ENCODE measurements at regions not wholly inside any gene's neighbourhood (a gene's known extent, or its start where the extent isn't known, plus 50 kb on each side); places are given as distances from the start of the nearest gene placed in this dataset.

- H3K27ac ChIP-seq (ENCODE audit: low read length), result no peak overlapping the region
- no peak for DNase-seq
- H3K9ac ChIP-seq (ENCODE audit: low read length), result no peak overlapping the region
- no peak overlapping the region for H3K4me3 ChIP-seq (ENCODE audit: low read length)
- no peaks in the 10 kb centered on the region for H3K27me3 ChIP-seq (ENCODE audit: low read length)
- no peaks in the 10 kb centered on the region for H3K36me3 ChIP-seq (ENCODE audit: insufficient read depth, low read length)
- no peak overlapping the region for H3K4me2 ChIP-seq (ENCODE audit: low read depth, low read length, poor library complexity, severe bottlenecking)
- no peak overlapping the region for H2AFZ ChIP-seq (ENCODE audit: low read length)
- no peaks in the 10 kb centered on the region for H3K4me1 ChIP-seq (ENCODE audit: low read length)
- no peaks in the 10 kb centered on the region for H3K9me2 ChIP-seq (replicated peaks; ENCODE audit: insufficient read depth, low read length)
- H3K9me3 ChIP-seq (ENCODE audit: low read length), result no peaks in the 10 kb centered on the region
- no peaks in the 10 kb centered on the region for H3K79me2 ChIP-seq (ENCODE audit: low read length)
- 0 out of 2 replicates have a peak, but pooled peaks cover 5% of the 10 kb centered on the region for H4K20me1 ChIP-seq (ENCODE audit: insufficient read depth, low read depth, low read length)
Measured at GRCh38 chr2:75320898-75321598, 121.7 kb upstream of the TACR1 start.

GRCh38 chr2:75319951-75320350, 120.6 kb upstream of the TACR1 start:
- no peak overlapping the region for H2AFZ ChIP-seq (ENCODE audit: low read length)
- 0 out of 2 replicates have a peak, but pooled peaks cover 5% of the 10 kb centered on the region for H4K20me1 ChIP-seq (ENCODE audit: insufficient read depth, low read depth, low read length)
- H3K36me3 ChIP-seq (ENCODE audit: insufficient read depth, low read length), result no peaks in the 10 kb centered on the region
- no peak overlapping the region for H3K27ac ChIP-seq (ENCODE audit: low read length)
- no peak overlapping the region for H3K4me3 ChIP-seq (ENCODE audit: low read length)
- no peaks in the 10 kb centered on the region for H3K4me1 ChIP-seq (ENCODE audit: low read length)
- no peaks in the 10 kb centered on the region for H3K27me3 ChIP-seq (ENCODE audit: low read length)
- H3K9me2 ChIP-seq (replicated peaks; ENCODE audit: insufficient read depth, low read length), result no peaks in the 10 kb centered on the region
- no peak overlapping the region for H3K9ac ChIP-seq (ENCODE audit: low read length)
- DNase-seq, result no peak
- H3K4me2 ChIP-seq (ENCODE audit: low read depth, low read length, poor library complexity, severe bottlenecking), result no peak overlapping the region
- H3K79me2 ChIP-seq (ENCODE audit: low read length), result no peaks in the 10 kb centered on the region
- H3K9me3 ChIP-seq (ENCODE audit: low read length), result no peaks in the 10 kb centered on the region

- Histone ChIP-seq H3K9me2 (replicated peaks; ENCODE audit: insufficient read depth, low read length) (no peaks in the 10 kb centered on the region), H4K20me1 (ENCODE audit: insufficient read depth, low read depth, low read length) (0 out of 2 replicates have a peak, but pooled peaks cover 5% of the 10 kb centered on the region), H3K79me2 (ENCODE audit: low read length) (no peaks in the 10 kb centered on the region), H3K27me3 (ENCODE audit: low read length) (no peaks in the 10 kb centered on the region), H3K4me3 (ENCODE audit: low read length) (no peak overlapping the region), H3K4me1 (ENCODE audit: low read length) (peaks cover 2% of the 10 kb centered on the region), H3K9ac (ENCODE audit: low read length) (no peak overlapping the region), H2AFZ (ENCODE audit: low read length) (no peak overlapping the region), H3K9me3 (ENCODE audit: low read length) (no peaks in the 10 kb centered on the region), H3K4me2 (ENCODE audit: low read depth, low read length, poor library complexity, severe bottlenecking) (no peak overlapping the region), H3K27ac (ENCODE audit: low read length) (no peak overlapping the region), H3K36me3 (ENCODE audit: insufficient read depth, low read length) (no peaks in the 10 kb centered on the region)
- DNase-seq, result no peak
Measured at GRCh38 chr2:75317802-75318201, 118.5 kb upstream of the TACR1 start.

- no peaks in the 10 kb centered on the region for H3K9me2 ChIP-seq (replicated peaks; ENCODE audit: insufficient read depth, low read length)
- H3K36me3 ChIP-seq (ENCODE audit: insufficient read depth, low read length), result no peaks in the 10 kb centered on the region
- H3K4me1 ChIP-seq (ENCODE audit: low read length), result peaks cover 6% of the 10 kb centered on the region
- no peak overlapping the region for H3K4me3 ChIP-seq (ENCODE audit: low read length)
- H3K79me2 ChIP-seq (ENCODE audit: low read length), result no peaks in the 10 kb centered on the region
- no peak overlapping the region for H3K4me2 ChIP-seq (ENCODE audit: low read depth, low read length, poor library complexity, severe bottlenecking)
- no peak overlapping the region for H3K27ac ChIP-seq (ENCODE audit: low read length)
- H3K9me3 ChIP-seq (ENCODE audit: low read length), result no peaks in the 10 kb centered on the region
- H3K27me3 ChIP-seq (ENCODE audit: low read length), result no peaks in the 10 kb centered on the region
- DNase-seq, result no peak
- 0 out of 2 replicates have a peak, but pooled peaks cover 5% of the 10 kb centered on the region for H4K20me1 ChIP-seq (ENCODE audit: insufficient read depth, low read depth, low read length)
- no peak overlapping the region for H3K9ac ChIP-seq (ENCODE audit: low read length)
- no peak overlapping the region for H2AFZ ChIP-seq (ENCODE audit: low read length)
Measured at GRCh38 chr2:75317316-75317715, 118.0 kb upstream of the TACR1 start.

GRCh38 chr2:75315436-75315835, 116.1 kb upstream of the TACR1 start:
- H3K9ac ChIP-seq (ENCODE audit: low read length), result no peak overlapping the region
- H4K20me1 ChIP-seq (ENCODE audit: insufficient read depth, low read depth, low read length), result 0 out of 2 replicates have a peak, but pooled peaks cover 5% of the 10 kb centered on the region
- H3K27me3 ChIP-seq (ENCODE audit: low read length), result no peaks in the 10 kb centered on the region
- DNase-seq, result no peak
- no peak overlapping the region for H3K4me2 ChIP-seq (ENCODE audit: low read depth, low read length, poor library complexity, severe bottlenecking)
- no peak overlapping the region for H2AFZ ChIP-seq (ENCODE audit: low read length)
- H3K27ac ChIP-seq (ENCODE audit: low read length), result no peak overlapping the region
- H3K4me3 ChIP-seq (ENCODE audit: low read length), result no peak overlapping the region
- H3K9me2 ChIP-seq (replicated peaks; ENCODE audit: insufficient read depth, low read length), result no peaks in the 10 kb centered on the region
- H3K79me2 ChIP-seq (ENCODE audit: low read length), result no peaks in the 10 kb centered on the region
- H3K36me3 ChIP-seq (ENCODE audit: insufficient read depth, low read length), result no peaks in the 10 kb centered on the region
- no peaks in the 10 kb centered on the region for H3K9me3 ChIP-seq (ENCODE audit: low read length)
- H3K4me1 ChIP-seq (ENCODE audit: low read length), result peaks cover 16% of the 10 kb centered on the region

- Histone ChIP-seq H4K20me1 (ENCODE audit: insufficient read depth, low read depth, low read length) (no peaks in the 10 kb centered on the region), H3K9me2 (replicated peaks; ENCODE audit: insufficient read depth, low read length) (no peaks in the 10 kb centered on the region), H3K4me1 (ENCODE audit: low read length) (peaks cover 16% of the 10 kb centered on the region), H2AFZ (ENCODE audit: low read length) (no peak overlapping the region), H3K27me3 (ENCODE audit: low read length) (no peaks in the 10 kb centered on the region), H3K4me2 (ENCODE audit: low read depth, low read length, poor library complexity, severe bottlenecking) (peak overlapping the region; percentile 55), H3K79me2 (ENCODE audit: low read length) (no peaks in the 10 kb centered on the region), H3K9me3 (ENCODE audit: low read length) (no peaks in the 10 kb centered on the region), H3K36me3 (ENCODE audit: insufficient read depth, low read length) (no peaks in the 10 kb centered on the region), H3K9ac (ENCODE audit: low read length) (no peak overlapping the region), H3K27ac (ENCODE audit: low read length) (peak overlapping the region; percentile 19; the same call in 1 of the 2 replicates), H3K4me3 (ENCODE audit: low read length) (0 out of 2 replicates have a peak overlapping the region, but pooled peaks have one; percentile 9)
- DNase-seq, result peak; percentile 95
Measured at GRCh38 chr2:75311993-75312392, 112.7 kb upstream of the TACR1 start.

GRCh38 chr2:75311521-75311920, 112.2 kb upstream of the TACR1 start:
- H3K79me2 ChIP-seq (ENCODE audit: low read length), result no peaks in the 10 kb centered on the region
- H3K9me3 ChIP-seq (ENCODE audit: low read length), result no peaks in the 10 kb centered on the region
- H3K4me1 ChIP-seq (ENCODE audit: low read length), result peaks cover 16% of the 10 kb centered on the region
- H4K20me1 ChIP-seq (ENCODE audit: insufficient read depth, low read depth, low read length), result no peaks in the 10 kb centered on the region
- no peak overlapping the region for H3K27ac ChIP-seq (ENCODE audit: low read length)
- no peak overlapping the region for H3K4me3 ChIP-seq (ENCODE audit: low read length)
- H3K9ac ChIP-seq (ENCODE audit: low read length), result no peak overlapping the region
- H3K27me3 ChIP-seq (ENCODE audit: low read length), result no peaks in the 10 kb centered on the region
- peak overlapping the region; percentile 16 for H3K4me2 ChIP-seq (ENCODE audit: low read depth, low read length, poor library complexity, severe bottlenecking)
- no peaks in the 10 kb centered on the region for H3K36me3 ChIP-seq (ENCODE audit: insufficient read depth, low read length)
- H2AFZ ChIP-seq (ENCODE audit: low read length), result no peak overlapping the region
- no peak for DNase-seq
- H3K9me2 ChIP-seq (replicated peaks; ENCODE audit: insufficient read depth, low read length), result no peaks in the 10 kb centered on the region

GRCh38 chr2:75310876-75311275, 111.6 kb upstream of the TACR1 start:
- no peak for DNase-seq
- Histone ChIP-seq H3K4me3 (ENCODE audit: low read length) (no peak overlapping the region), H3K79me2 (ENCODE audit: low read length) (no peaks in the 10 kb centered on the region), H3K27ac (ENCODE audit: low read length) (no peak overlapping the region), H3K4me1 (ENCODE audit: low read length) (peaks cover 16% of the 10 kb centered on the region), H3K4me2 (ENCODE audit: low read depth, low read length, poor library complexity, severe bottlenecking) (no peak overlapping the region), H4K20me1 (ENCODE audit: insufficient read depth, low read depth, low read length) (no peaks in the 10 kb centered on the region), H3K36me3 (ENCODE audit: insufficient read depth, low read length) (no peaks in the 10 kb centered on the region), H3K27me3 (ENCODE audit: low read length) (no peaks in the 10 kb centered on the region), H3K9ac (ENCODE audit: low read length) (no peak overlapping the region), H2AFZ (ENCODE audit: low read length) (no peak overlapping the region), H3K9me3 (ENCODE audit: low read length) (no peaks in the 10 kb centered on the region), H3K9me2 (replicated peaks; ENCODE audit: insufficient read depth, low read length) (no peaks in the 10 kb centered on the region)

Measured in Karpas-422 (cell line).